HCT116 (cell line): ENCODE measurements at regions not wholly inside any gene's neighbourhood (a gene's known extent, or its start where the extent isn't known, plus 50 kb on each side); places are given as distances from the start of the nearest gene placed in this dataset.

Experiments used
- ATAC-seq: fragments of 200-7000 bp; cut with Tn5 transposase; 2 replicates; pipeline ENCODE4 v1.9.1; 2020; ENCODE audit warnings: mild to moderate bottlenecking, moderate library complexity
- BruUV-seq: library from RNA; stranded (reverse); fragments of 400-500 nt; replicated peaks from 2 replicates; lab custom pipeline; 2021; lab: Mats Ljungman, UMichigan
- CTCF ChIA-PET: fragments of 300-600 bp; sonication (Branson Sonifier 250); formaldehyde crosslinking; loops from one replicate; lab custom pipeline; 2021; ENCODE audit warnings: antibody characterized with exemption; lab: Charles Lee
- POLR2A ChIA-PET: fragments of 300-600, 350-600 bp; sonication (Branson Sonifier 250); formaldehyde crosslinking; loops from one replicate; lab custom pipeline; 2021; ENCODE audit warnings: antibody characterized with exemption; lab: Charles Lee
- RAD21 ChIA-PET, 2 experiments: fragments of 300-600 bp; sonication (Branson Sonifier 250); formaldehyde crosslinking; loops; one replicate each; lab custom pipeline; 2023; ENCODE audit warnings: low total read pairs in 2 of 2; ENCODE audit not compliant: uncharacterized antibody in 2 of 2, unreplicated experiment in 2 of 2, low non-redundant PET in 1 of 2; lab: Charles Lee
- DNase-seq: peaks from one replicate; pipeline ENCODE4 v3.0.0-alpha.2; 2010; ENCODE audit warnings: low read depth, low spot score
- H2AFZ ChIP-seq: fragments of 200-600 bp; shearing (Covaris generic), sonication (generic); 2 replicates; pipeline ENCODE4 v1.6.1; 2017; ENCODE audit warnings: low read depth, mixed run types, mixed read lengths, antibody characterized with exemption, low read length; ENCODE audit not compliant: poor library complexity, severe bottlenecking
- H3K27ac ChIP-seq: 2 replicates; pipeline ENCODE4 v1.5.1; 2012; ENCODE audit warnings: low read depth, low read length
- H3K27me3 ChIP-seq: fragments of 200-600 bp; sonication (generic); 2 replicates; pipeline ENCODE4 v1.6.1; 2016; ENCODE audit warnings: mixed run types, low read length, mixed read lengths; ENCODE audit not compliant: insufficient read depth
- H3K36me3 ChIP-seq, 2 experiments: fragments of 200-500 bp in 1 of 2; fragments of 200-600 bp in 1 of 2; sonication (Bioruptor generic) in 1 of 2; sonication (generic) in 1 of 2; 2 replicates each; pipeline versions ENCODE4 v1.5.1 to v1.6.1; 2014 to 2016; ENCODE audit warnings: low read length in 2 of 2, inconsistent platforms in 1 of 2, mixed read lengths in 1 of 2, mixed run types in 1 of 2; ENCODE audit not compliant: insufficient read depth in 2 of 2, control insufficient read depth in 1 of 2
- H3K4me1 ChIP-seq, 2 experiments: fragments of 200-600 bp in 1 of 2; sonication (generic) in 1 of 2; 2 replicates each; pipeline versions ENCODE4 v1.5.1 to v1.6.1; 2012 to 2017; ENCODE audit warnings: low read length in 2 of 2, inconsistent platforms in 1 of 2, mild to moderate bottlenecking in 1 of 2, mixed read lengths in 1 of 2, mixed run types in 1 of 2, moderate library complexity in 1 of 2; ENCODE audit not compliant: insufficient read depth in 2 of 2, control insufficient read depth in 1 of 2
- H3K4me2 ChIP-seq: fragments of 200-600 bp; sonication (generic); 2 replicates; pipeline ENCODE4 v1.6.1; 2017; ENCODE audit warnings: mixed run types, low read length, mixed read lengths
- H3K4me3 ChIP-seq, 2 experiments: fragments of 200-600 bp in 1 of 2; sonication (generic) in 1 of 2; replicated peaks in 1 of 2; 2 replicates each; pipeline ENCODE4 v1.5.1; 2011 to 2016; ENCODE audit warnings: low read length in 2 of 2, control low read depth in 1 of 2, low read depth in 1 of 2, mild to moderate bottlenecking in 1 of 2, mixed read lengths in 1 of 2, mixed run types in 1 of 2
- H3K79me2 ChIP-seq: fragments of 200-600 bp; sonication (generic); 2 replicates; pipeline ENCODE4 v1.6.1; 2017; ENCODE audit warnings: mild to moderate bottlenecking, mixed run types, low read length, moderate library complexity, mixed read lengths; ENCODE audit not compliant: insufficient read depth
- H3K9ac ChIP-seq: fragments of 200-600 bp; sonication (generic); 2 replicates; pipeline ENCODE4 v1.6.1; 2016; ENCODE audit warnings: low read length, mixed read lengths
- H3K9me2 ChIP-seq: fragments of 200-600 bp; sonication (generic), shearing (Covaris generic); 2 replicates; pipeline ENCODE4 v1.6.1; 2017; ENCODE audit warnings: mixed run types, mild to moderate bottlenecking, moderate library complexity; ENCODE audit not compliant: insufficient read depth
- H3K9me3 ChIP-seq, 2 experiments: fragments of 200-500 bp in 1 of 2; fragments of 200-600 bp in 1 of 2; sonication (Bioruptor generic) in 1 of 2; sonication (generic) in 1 of 2; 2 replicates each; pipeline ENCODE4 v1.6.1; 2014 to 2017; ENCODE audit warnings: low read length in 2 of 2, mixed read lengths in 2 of 2, inconsistent platforms in 1 of 2, low read depth in 1 of 2, mild to moderate bottlenecking in 1 of 2, mixed run types in 1 of 2, moderate library complexity in 1 of 2; ENCODE audit not compliant: control insufficient read depth in 1 of 2, insufficient read depth in 1 of 2
- H4K20me1 ChIP-seq: fragments of 200-600 bp; sonication (generic), shearing (Covaris generic); 2 replicates; pipeline ENCODE4 v1.6.1; 2017; ENCODE audit warnings: mixed run types, mild to moderate bottlenecking, moderate library complexity; ENCODE audit not compliant: insufficient read depth
- EGR1 ChIP-seq: IDR thresholded peaks from 2 replicates; pipeline ENCODE4 v1.6.1; 2012; ENCODE audit warnings: low read depth
- EZH2 ChIP-seq: fragments of 200-600 bp; sonication (generic); IDR thresholded peaks from 2 replicates; pipeline ENCODE4 v1.6.1; 2017; ENCODE audit warnings: antibody characterized with exemption, mixed run types
- JUND ChIP-seq: IDR thresholded peaks from 2 replicates; pipeline ENCODE4 v1.6.1; 2012
- POLR2A ChIP-seq: IDR thresholded peaks from 2 replicates; pipeline ENCODE4 v1.7.0; 2011; ENCODE audit warnings: borderline replicate concordance; ENCODE audit not compliant: insufficient read depth, insufficient read length; ENCODE audit errors: extremely low read depth
- RAD21 ChIP-seq: IDR thresholded peaks from 2 replicates; pipeline ENCODE4 v1.6.1; 2012; ENCODE audit warnings: low read depth, mild to moderate bottlenecking
- REST ChIP-seq: IDR thresholded peaks from 2 replicates; pipeline ENCODE4 v1.6.1; 2012; ENCODE audit warnings: low read depth
- SIN3A ChIP-seq: IDR thresholded peaks from 2 replicates; pipeline ENCODE4 v1.6.1; 2012; ENCODE audit warnings: low read depth
- SP1 ChIP-seq: IDR thresholded peaks from 2 replicates; pipeline ENCODE4 v1.6.1; 2012; ENCODE audit warnings: low read depth
- SRF ChIP-seq: IDR thresholded peaks from 2 replicates; pipeline ENCODE4 v1.6.1; 2012; ENCODE audit warnings: low read depth
- ZBTB33 ChIP-seq: IDR thresholded peaks from 2 replicates; pipeline ENCODE4 v1.6.1; 2011; ENCODE audit warnings: mild to moderate bottlenecking, low read length, moderate library complexity; ENCODE audit not compliant: insufficient replicate concordance; ENCODE audit errors: extremely low read depth
- ZNF274 ChIP-seq: fragments of 200-500 bp; sonication (Bioruptor generic); IDR thresholded peaks from 2 replicates; pipeline ENCODE4 v1.6.1; 2014; ENCODE audit warnings: mild to moderate bottlenecking, low read depth, low read length, inconsistent platforms
- intact Hi-C: fragments of 100-400 bp; cut with micrococcal nuclease; formaldehyde crosslinking; loops from 2 replicates; pipeline ENCODE4 v1.10.0; 2022
- TF ChIP-seq, protein P1 (sequence below): IDR thresholded peaks from 2 replicates; pipeline ENCODE4 v1.6.1; 2012

- intact Hi-C loops = no loop called here
- H3K36me3 ChIP-seq = no peaks in the 10 kb centered on the region
Observed at GRCh38 chr1:98268316-98268715, 347.5 kb upstream of the DPYD start.

More at GRCh38 chr1:98268316-98268715, 347.5 kb upstream of the DPYD start:
- ChIA-PET RAD21 (no interaction called here), POLR2A (no interaction called here), CTCF (no interaction called here)
- H3K27me3 ChIP-seq = no peaks in the 10 kb centered on the region
- H3K4me1 ChIP-seq = no peaks in the 10 kb centered on the region
- no peak overlapping the region for H3K27ac ChIP-seq
- no peaks in the 10 kb centered on the region for H3K9me3 ChIP-seq
- H4K20me1 ChIP-seq = no peaks in the 10 kb centered on the region
- no peak overlapping the region for H3K9ac ChIP-seq
- no peak for DNase-seq
- no peak overlapping the region for H2AFZ ChIP-seq
- no peak overlapping the region for H3K4me2 ChIP-seq
- no peaks in the 10 kb centered on the region for H3K79me2 ChIP-seq
- no peak for TF ChIP-seq REST
- no peak for TF ChIP-seq SIN3A
- TF ChIP-seq, protein P1, sequence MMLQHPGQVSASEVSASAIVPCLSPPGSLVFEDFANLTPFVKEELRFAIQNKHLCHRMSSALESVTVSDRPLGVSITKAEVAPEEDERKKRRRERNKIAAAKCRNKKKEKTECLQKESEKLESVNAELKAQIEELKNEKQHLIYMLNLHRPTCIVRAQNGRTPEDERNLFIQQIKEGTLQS = no peak
- TF ChIP-seq SP1 = no peak
- no peak for TF ChIP-seq POLR2A
- TF ChIP-seq ZNF274 = no peak
- TF ChIP-seq SRF = no peak
- no peak for TF ChIP-seq RAD21
- TF ChIP-seq ZBTB33 = no peak
- TF ChIP-seq EGR1 = no peak
- TF ChIP-seq JUND = no peak
- no peak for TF ChIP-seq EZH2
- TF ChIP-seq, all 23 proteins: peak for 0
- BruUV-seq = no TSS peak
- no peaks in the 10 kb centered on the region for H3K9me2 ChIP-seq
- no peak overlapping the region for H3K4me3 ChIP-seq
- ATAC-seq = no peak
